K562 (cell line): ENCODE measurements at regions not wholly inside any gene's neighbourhood (a gene's known extent, or its start where the extent isn't known, plus 50 kb on each side); places are given as distances from the start of the nearest gene placed in this dataset.

ENCODE experiments used
- ATAC-seq: fragments of 200-7000 bp; cut with Tn5 transposase; 3 replicates; pipeline ENCODE4 v1.9.1; 2020; ENCODE audit warnings: moderate library complexity
- BruUV-seq: library from RNA; stranded (reverse); fragments of 400-500 nt; replicated peaks from 2 replicates; lab custom pipeline; 2021; lab: Mats Ljungman, UMichigan
- CTCF ChIA-PET: fragments of 300-600 bp; formaldehyde crosslinking; extraction: SDS; loops from one replicate; lab custom pipeline; 2021; ENCODE audit warnings: low intra/inter-chr PET ratio; lab: Yijun Ruan, JAX
- POLR2A ChIA-PET: fragments of 300-600, 350-650 bp; sonication (Branson Sonifier 250); formaldehyde crosslinking; extraction: SDS; loops from one replicate; lab custom pipeline; 2021; ENCODE audit warnings: antibody characterized with exemption, inconsistent platforms; lab: Yijun Ruan, JAX
- DNase-seq, 4 experiments: peaks; one replicate each; pipeline versions ENCODE4 v3.0.0 to v3.0.0-alpha.2; 2011 to 2018; ENCODE audit warnings: low spot score in 3 of 4, mixed read lengths in 3 of 4; ENCODE audit errors: extremely low read depth in 1 of 4
- FAIRE-seq: peaks from 2 replicates; lab custom pipeline; 2011; peaks lifted over from hg19 to GRCh38; lab: Jason Lieb, UNC
- H2AFZ ChIP-seq: 2 replicates; pipeline ENCODE4 v1.6.0; 2011; ENCODE audit warnings: low read depth, low read length, control low read depth, inconsistent platforms
- H3K27ac ChIP-seq: fragments of 200-600 bp; 3 replicates; pipeline ENCODE4 v1.8.0; 2011; ENCODE audit warnings: low read depth, mild to moderate bottlenecking, control low read depth, inconsistent platforms, low read length, moderate library complexity, mixed read lengths; ENCODE audit errors: extremely low read depth
- H3K27me3 ChIP-seq, 2 experiments: fragments of 300-600 bp in 1 of 2; 2 replicates in 1 of 2; 3 replicates in 1 of 2; pipeline versions ENCODE4 v1.6.0 to v1.8.0; 2011; ENCODE audit warnings: inconsistent platforms in 2 of 2, low read length in 2 of 2, mild to moderate bottlenecking in 1 of 2, mixed read lengths in 1 of 2, moderate library complexity in 1 of 2; ENCODE audit not compliant: control insufficient read depth in 2 of 2, insufficient read depth in 2 of 2
- H3K36me3 ChIP-seq: fragments of 300-600 bp; 3 replicates; pipeline ENCODE4 v1.8.0; 2011; ENCODE audit warnings: mild to moderate bottlenecking, low read length, inconsistent platforms; ENCODE audit not compliant: control insufficient read depth, insufficient read depth
- H3K4me1 ChIP-seq, 2 experiments: fragments of 200-600 bp in 1 of 2; replicated peaks in 1 of 2; 2 replicates in 1 of 2; 3 replicates in 1 of 2; pipeline versions ENCODE4 v1.5.1 to v1.8.0; 2011; ENCODE audit warnings: inconsistent platforms in 2 of 2, low read length in 2 of 2, mild to moderate bottlenecking in 1 of 2, mixed read lengths in 1 of 2, moderate library complexity in 1 of 2; ENCODE audit not compliant: control insufficient read depth in 2 of 2, insufficient read depth in 2 of 2
- H3K4me2 ChIP-seq: 2 replicates; pipeline ENCODE4 v1.6.1; 2011; ENCODE audit warnings: low read length, control low read depth, inconsistent platforms, mixed read lengths; ENCODE audit not compliant: insufficient read depth
- H3K4me3 ChIP-seq: fragments of 200-600 bp; sonication (generic), shearing (Covaris generic); 2 replicates; pipeline ENCODE4 v1.5.1; 2016; ENCODE audit warnings: control low read depth, inconsistent platforms
- H3K79me2 ChIP-seq: fragments of 200-600 bp; 3 replicates; pipeline ENCODE4 v1.8.0; 2011; ENCODE audit warnings: low read length, inconsistent platforms; ENCODE audit not compliant: control insufficient read depth, insufficient read depth
- H3K9ac ChIP-seq, 2 experiments: 2 replicates each; pipeline versions ENCODE4 v1.6.0 to v1.6.1; 2011; ENCODE audit warnings: low read depth in 2 of 2, low read length in 2 of 2, control low read depth in 1 of 2, inconsistent platforms in 1 of 2, mild to moderate bottlenecking in 1 of 2, mixed read lengths in 1 of 2; ENCODE audit not compliant: insufficient read depth in 1 of 2
- H3K9me1 ChIP-seq: one replicate; pipeline ENCODE4 v1.6.0; 2011; ENCODE audit warnings: inconsistent platforms, mild to moderate bottlenecking, low read length, moderate library complexity; ENCODE audit not compliant: control insufficient read depth, insufficient read depth
- H3K9me3 ChIP-seq: replicated peaks from 2 replicates; pipeline ENCODE4 v1.5.1; 2011; ENCODE audit warnings: low read depth, low read length, inconsistent platforms; ENCODE audit not compliant: control insufficient read depth, insufficient read depth
- H4K20me1 ChIP-seq: replicated peaks from 2 replicates; pipeline ENCODE4 v1.6.1; 2011; ENCODE audit warnings: low read length, inconsistent platforms, mixed read lengths; ENCODE audit not compliant: control insufficient read depth, insufficient read depth
- BMI1 ChIP-seq: fragments of 150-350 bp; IDR thresholded peaks from 2 replicates; pipeline ENCODE4 v1.6.1; 2014; ENCODE audit warnings: low read length
- CBFA2T2 ChIP-seq: fragments of 450-650 bp; conservative IDR thresholded peaks from 2 replicates; pipeline ENCODE4 v1.6.1; 2017; ENCODE audit warnings: mild to moderate bottlenecking
- DACH1 ChIP-seq: fragments of 450-650 bp; IDR thresholded peaks from 2 replicates; pipeline ENCODE4 v1.6.1; 2018; ENCODE audit not compliant: partially characterized antibody
- GABPA ChIP-seq: fragments of 200-800 bp; sonication (Bioruptor generic); conservative IDR thresholded peaks from 2 replicates; pipeline ENCODE4 v1.6.1; 2016; ENCODE audit warnings: low read depth, missing genetic modification characterization, missing compliant biosample characterization
- KLF6 ChIP-seq: fragments of 250-450 bp; sonication (Bioruptor Pico); IDR thresholded peaks from 2 replicates; pipeline ENCODE4 v1.4.0; 2020; ENCODE audit warnings: mild to moderate bottlenecking, moderate library complexity, borderline replicate concordance
- NEUROD1 ChIP-seq: fragments of 150-350 bp; IDR thresholded peaks from 2 replicates; pipeline ENCODE4 v1.6.1; 2014; ENCODE audit warnings: borderline replicate concordance, low read length, low read depth; ENCODE audit not compliant: partially characterized antibody
- NFRKB ChIP-seq: fragments of 450-650 bp; IDR thresholded peaks from 2 replicates; pipeline ENCODE4 v1.6.1; 2016; ENCODE audit warnings: low read depth
- POLR3A ChIP-seq: IDR thresholded peaks from 2 replicates; pipeline ENCODE4 v1.6.1; 2011; ENCODE audit warnings: borderline replicate concordance, mild to moderate bottlenecking, moderate library complexity; ENCODE audit not compliant: insufficient read length, insufficient read depth; ENCODE audit errors: extremely low read depth
- RBFOX2 ChIP-seq: fragments of 200-400 bp; formaldehyde crosslinking; IDR thresholded peaks from 2 replicates; pipeline ENCODE4 v1.6.1; 2017; ENCODE audit warnings: low read depth, mild to moderate bottlenecking, low read length, moderate library complexity
- RBM25 ChIP-seq: fragments of 200-400 bp; formaldehyde crosslinking; IDR thresholded peaks from 2 replicates; pipeline ENCODE4 v1.6.1; 2018; ENCODE audit warnings: low read length, low read depth, moderate library complexity; ENCODE audit not compliant: severe bottlenecking
- TCFL5 ChIP-seq: fragments of 250-450 bp; sonication (Bioruptor Pico); conservative IDR thresholded peaks from 2 replicates; pipeline ENCODE4 v1.6.1; 2021; ENCODE audit warnings: mild to moderate bottlenecking, moderate library complexity, matching md5 sums
- TRIM28 ChIP-seq: fragments of 450-650 bp; IDR thresholded peaks from 2 replicates; pipeline ENCODE4 v1.6.1; 2017
- ZFP1 ChIP-seq: fragments of 450-650 bp; formaldehyde crosslinking; IDR thresholded peaks from 2 replicates; pipeline ENCODE4 v1.4.0; 2020; ENCODE audit warnings: mild to moderate bottlenecking, mixed read lengths
- ZNF140 ChIP-seq: fragments of 250-450 bp; sonication (Bioruptor Pico); IDR thresholded peaks from 2 replicates; pipeline ENCODE4 v1.8.0; 2021; ENCODE audit warnings: moderate library complexity, mild to moderate bottlenecking, inconsistent platforms
- ZNF143 ChIP-seq: sonication (generic); formaldehyde crosslinking; IDR thresholded peaks from 2 replicates; pipeline ENCODE4 v1.9.0; 2022; ENCODE audit warnings: mild to moderate bottlenecking, missing genetic modification reagents
- ZNF584 ChIP-seq: fragments of 200-800 bp; sonication (Bioruptor generic); IDR thresholded peaks from 2 replicates; pipeline ENCODE4 v1.6.1; 2016; ENCODE audit warnings: low read depth, mild to moderate bottlenecking, missing genetic modification characterization, missing compliant biosample characterization
- WGBS: fragments of 100-300 bp; shearing (Covaris generic); methylation state at CpG from one replicate; pipeline ENCODE4 v1.1.6; 2016; ENCODE audit warnings: low coverage, mixed read lengths; ENCODE audit not compliant: insufficient coverage; ENCODE audit errors: missing lambda C conversion rate; 5-methylcytosine and 5-hydroxymethylcytosine counted together
- in situ Hi-C: fragments of 300-500 bp; cut with MboI; formaldehyde crosslinking; loops from 4 replicates; pipeline ENCODE4 v1.15.0; 2018; ENCODE audit warnings: inconsistent platforms, mixed read lengths
- intact Hi-C: fragments of 100-400 bp; cut with micrococcal nuclease; formaldehyde crosslinking; loops from 2 replicates; pipeline ENCODE4 v1.14.2; 2022
- TF ChIP-seq, protein P1 (sequence below): fragments of 450-650 bp; IDR thresholded peaks from 2 replicates; pipeline ENCODE4 v1.6.1; 2018; ENCODE audit warnings: mild to moderate bottlenecking, low read depth; ENCODE audit not compliant: partially characterized antibody

DNA sequence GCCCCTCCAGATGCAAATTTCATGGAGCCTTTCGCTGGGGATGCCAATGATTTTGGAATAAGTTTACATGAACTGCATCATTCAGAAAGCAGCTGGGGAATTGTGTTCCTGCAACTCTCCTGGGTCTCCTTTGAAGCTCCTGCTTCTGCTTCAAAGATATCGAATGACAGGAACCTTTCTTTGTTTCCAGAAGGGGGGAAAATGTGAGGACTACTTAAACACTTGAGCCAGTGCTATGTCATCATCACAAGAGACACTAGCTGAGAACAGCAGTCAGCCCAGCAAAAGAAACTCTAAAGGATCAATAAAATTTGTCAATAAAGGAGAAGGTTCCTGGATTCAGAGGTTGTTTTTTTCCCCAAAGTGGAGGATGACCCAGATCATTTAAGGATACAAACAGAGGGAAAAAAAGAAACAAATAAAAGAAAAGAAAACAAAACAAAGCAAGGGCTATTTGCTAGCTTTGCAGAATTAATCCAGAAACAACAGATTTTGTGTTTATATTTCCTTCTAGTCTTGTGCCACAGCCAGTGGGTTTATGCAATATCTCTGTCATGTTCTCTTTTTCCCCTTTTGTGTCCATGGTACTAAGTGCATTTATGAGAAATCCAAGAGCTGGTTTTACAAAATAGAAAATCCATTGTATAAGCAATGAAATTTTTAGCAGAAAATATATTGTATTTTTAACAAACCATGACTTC is 463.7 kb downstream of the CDH2 start:
- DNase-seq: no peak
- no peak overlapping the region for H3K4me2 ChIP-seq
- 0% methylated on average over 2 of the region's 2 CpGs for WGBS
- intact Hi-C loops (no loop called here), in situ Hi-C loops (no loop called here)
- CTCF ChIA-PET: no interaction called here
- H3K9me1 ChIP-seq: no peaks in the 10 kb centered on the region
- no peak for TF ChIP-seq NFRKB
- TF ChIP-seq RBM25: no peak
- TF ChIP-seq BMI1: no peak
- no peak for TF ChIP-seq KLF6 (CRISPR knock-in tag)
- TF ChIP-seq TRIM28: no peak
- TF ChIP-seq POLR3A: no peak
- H4K20me1 ChIP-seq: no peaks in the 10 kb centered on the region
- no peaks in the 10 kb centered on the region for H3K27me3 ChIP-seq
- no peak for FAIRE-seq
- no peak overlapping the region for H2AFZ ChIP-seq
- H3K36me3 ChIP-seq: no peaks in the 10 kb centered on the region
- no peak overlapping the region for H3K27ac ChIP-seq
- no peak overlapping the region for H3K9ac ChIP-seq
- POLR2A ChIA-PET: no interaction called here
- no peaks in the 10 kb centered on the region for H3K79me2 ChIP-seq
- no TSS peak for BruUV-seq
- H3K4me1 ChIP-seq: no peaks in the 10 kb centered on the region
- no peaks in the 10 kb centered on the region for H3K9me3 ChIP-seq
- no peak for ATAC-seq
- H3K4me3 ChIP-seq: no peak overlapping the region

DNA sequence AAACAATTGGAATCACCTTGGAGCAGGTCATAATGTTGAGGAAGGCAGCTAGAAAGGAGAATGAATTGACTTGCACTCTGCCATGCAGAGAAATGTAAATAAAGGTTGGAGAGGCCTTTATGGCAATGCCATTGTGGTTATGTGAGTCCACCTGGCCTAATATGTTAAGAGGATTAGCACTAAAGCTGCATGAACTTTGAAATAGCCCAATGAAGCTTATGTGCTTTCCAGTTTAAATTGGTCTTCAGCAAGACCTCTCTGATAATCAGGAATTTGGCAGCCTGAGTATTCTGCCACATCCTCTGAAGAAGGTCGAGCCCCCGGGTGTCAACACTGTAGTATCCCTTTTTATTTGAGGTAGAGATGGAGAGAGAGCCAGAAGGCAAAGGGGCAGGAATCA is 464.9 kb downstream of the CDH2 start:
- intact Hi-C loops: no loop called here
- Histone ChIP-seq H4K20me1 (no peaks in the 10 kb centered on the region), H3K27me3 (no peaks in the 10 kb centered on the region), H3K4me1 (no peaks in the 10 kb centered on the region), H3K4me3 (no peak overlapping the region), H3K9me3 (no peaks in the 10 kb centered on the region), H3K27ac (no peak overlapping the region), H3K36me3 (no peaks in the 10 kb centered on the region), H2AFZ (no peak overlapping the region), H3K79me2 (no peaks in the 10 kb centered on the region), H3K4me2 (no peak overlapping the region), H3K9me1 (no peaks in the 10 kb centered on the region), H3K9ac (no peak overlapping the region)
- in situ Hi-C loops: no loop called here
- no peak for ATAC-seq
- DNase-seq: no peak
- no peak for FAIRE-seq
- 0% methylated on average over 2 of the region's 2 CpGs for WGBS
- BruUV-seq: no TSS peak
- POLR2A ChIA-PET: no interaction called here
- CTCF ChIA-PET: no interaction called here
- TF ChIP-seq CBFA2T2 (no peak), ZNF584 (CRISPR knock-in tag) (no peak), TCFL5 (no peak), RBFOX2 (no peak), NEUROD1 (no peak), GABPA (tag) (no peak), DACH1 (no peak), ZNF143 (CRISPR knock-in tag) (no peak), ZNF140 (CRISPR knock-in tag) (no peak), ZFP1 (CRISPR knock-in tag) (no peak)
- TF ChIP-seq, protein P1, sequence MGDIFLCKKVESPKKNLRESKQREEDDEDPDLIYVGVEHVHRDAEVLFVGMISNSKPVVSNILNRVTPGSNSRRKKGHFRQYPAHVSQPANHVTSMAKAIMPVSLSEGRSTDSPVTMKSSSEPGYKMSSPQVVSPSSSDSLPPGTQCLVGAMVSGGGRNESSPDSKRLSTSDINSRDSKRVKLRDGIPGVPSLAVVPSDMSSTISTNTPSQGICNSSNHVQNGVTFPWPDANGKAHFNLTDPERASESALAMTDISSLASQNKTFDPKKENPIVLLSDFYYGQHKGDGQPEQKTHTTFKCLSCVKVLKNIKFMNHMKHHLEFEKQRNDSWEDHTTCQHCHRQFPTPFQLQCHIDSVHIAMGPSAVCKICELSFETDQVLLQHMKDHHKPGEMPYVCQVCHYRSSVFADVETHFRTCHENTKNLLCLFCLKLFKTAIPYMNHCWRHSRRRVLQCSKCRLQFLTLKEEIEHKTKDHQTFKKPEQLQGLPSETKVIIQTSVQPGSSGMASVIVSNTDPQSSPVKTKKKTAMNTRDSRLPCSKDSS: no peak
